Spleen (tissue), 7 donors: ENCODE measurements at regions not wholly inside any gene's neighbourhood (a gene's known extent, or its start where the extent isn't known, plus 50 kb on each side); places are given as distances from the start of the nearest gene placed in this dataset.

Experiments
- POLR2A ChIP-seq, 3 donors: fragments of 450-650 bp; IDR thresholded peaks; one replicate each; pipeline ENCODE4 v1.5.1; 2017; ENCODE audit warnings: antibody characterized with exemption in 3 of 3, mild to moderate bottlenecking in 1 of 3
- TF ChIP-seq, protein P1 (sequence below), 11 experiments: fragments of 200-600 bp in 7 of 11; fragments of 450-650 bp in 4 of 11; sonication (generic) in 4 of 11; IDR thresholded peaks in 8 of 11; conservative IDR thresholded peaks in 3 of 11; 1 replicate in 7 of 11; 2 replicates in 4 of 11; pipeline versions ENCODE4 v1.4.0 to v1.8.0; 2016 to 2021; ENCODE audit warnings: antibody characterized with exemption in 11 of 11, inconsistent platforms in 4 of 11, mild to moderate bottlenecking in 1 of 11
- donor health status: DM: no; HTN: no; CAD: no; lungs with moderate emphysema.
- donor health status: DM: no; HTN: no; CAD: no.
- donor health status: DM: no; HTN: no; CAD: no.

DNA sequence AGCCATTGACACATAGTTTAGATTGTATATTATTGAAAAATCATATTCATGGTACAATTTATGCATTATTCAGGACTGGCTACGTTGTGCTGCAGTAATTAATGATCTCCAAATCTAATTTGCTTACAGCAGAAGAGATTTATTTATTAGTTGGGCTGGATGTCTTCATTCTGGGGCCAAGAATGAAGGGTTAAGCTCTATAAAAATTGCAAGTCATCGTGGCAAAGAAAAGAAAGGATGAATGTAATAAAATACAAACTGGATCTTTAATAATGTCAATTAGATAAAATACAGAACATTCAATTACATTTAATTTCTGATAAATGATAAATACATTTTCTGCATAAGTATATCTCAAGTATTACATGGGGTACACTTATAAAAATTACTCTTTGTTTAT, 151.8 kb upstream of the ANO5 start:
- TF ChIP-seq POLR2A (IDR thresholded peaks at IDR 0.05): no peak
- TF ChIP-seq, protein P1, sequence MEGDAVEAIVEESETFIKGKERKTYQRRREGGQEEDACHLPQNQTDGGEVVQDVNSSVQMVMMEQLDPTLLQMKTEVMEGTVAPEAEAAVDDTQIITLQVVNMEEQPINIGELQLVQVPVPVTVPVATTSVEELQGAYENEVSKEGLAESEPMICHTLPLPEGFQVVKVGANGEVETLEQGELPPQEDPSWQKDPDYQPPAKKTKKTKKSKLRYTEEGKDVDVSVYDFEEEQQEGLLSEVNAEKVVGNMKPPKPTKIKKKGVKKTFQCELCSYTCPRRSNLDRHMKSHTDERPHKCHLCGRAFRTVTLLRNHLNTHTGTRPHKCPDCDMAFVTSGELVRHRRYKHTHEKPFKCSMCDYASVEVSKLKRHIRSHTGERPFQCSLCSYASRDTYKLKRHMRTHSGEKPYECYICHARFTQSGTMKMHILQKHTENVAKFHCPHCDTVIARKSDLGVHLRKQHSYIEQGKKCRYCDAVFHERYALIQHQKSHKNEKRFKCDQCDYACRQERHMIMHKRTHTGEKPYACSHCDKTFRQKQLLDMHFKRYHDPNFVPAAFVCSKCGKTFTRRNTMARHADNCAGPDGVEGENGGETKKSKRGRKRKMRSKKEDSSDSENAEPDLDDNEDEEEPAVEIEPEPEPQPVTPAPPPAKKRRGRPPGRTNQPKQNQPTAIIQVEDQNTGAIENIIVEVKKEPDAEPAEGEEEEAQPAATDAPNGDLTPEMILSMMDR (IDR thresholded peaks at IDR 0.05 in 8 of 11, conservative IDR thresholded peaks at IDR 0.05 in 3 of 11): no peak
